Glutamatergic neuron (in vitro differentiated cells): ENCODE measurements at regions not wholly inside any gene's neighbourhood (a gene's known extent, or its start where the extent isn't known, plus 50 kb on each side); places are given as distances from the start of the nearest gene placed in this dataset.

ENCODE experiments used
- DNase-seq: peaks from one replicate; pipeline ENCODE4 v3.0.0; 2022
- H3K27ac Mint-ChIP-seq: one replicate; pipeline ENCODE4 v1.8.0; 2020; ENCODE audit warnings: mild to moderate bottlenecking, mixed read lengths, inconsistent platforms; ENCODE audit not compliant: unreplicated experiment
- H3K27me3 Mint-ChIP-seq: one replicate; pipeline ENCODE4 v1.8.0; 2020; ENCODE audit warnings: mild to moderate bottlenecking, moderate library complexity, mixed read lengths, inconsistent platforms; ENCODE audit not compliant: unreplicated experiment
- H3K36me3 Mint-ChIP-seq: one replicate; pipeline ENCODE4 v1.8.0; 2020; ENCODE audit warnings: mild to moderate bottlenecking, mixed read lengths, inconsistent platforms; ENCODE audit not compliant: unreplicated experiment
- H3K4me1 Mint-ChIP-seq: one replicate; pipeline ENCODE4 v1.8.0; 2020; ENCODE audit warnings: mild to moderate bottlenecking, low read depth, mixed read lengths, inconsistent platforms; ENCODE audit not compliant: unreplicated experiment
- H3K4me3 Mint-ChIP-seq: one replicate; pipeline ENCODE4 v1.8.0; 2020; ENCODE audit warnings: mild to moderate bottlenecking, mixed read lengths, inconsistent platforms; ENCODE audit not compliant: unreplicated experiment
- H3K9me3 Mint-ChIP-seq: one replicate; pipeline ENCODE4 v1.8.0; 2020; ENCODE audit warnings: mild to moderate bottlenecking, moderate library complexity, mixed read lengths, inconsistent platforms; ENCODE audit not compliant: unreplicated experiment
- TF ChIP-seq, protein P1 (sequence below): fragments of 200-600 bp; sonication (generic); IDR thresholded peaks from one replicate; pipeline ENCODE4 v1.5.0; 2021; ENCODE audit not compliant: partially characterized antibody, unreplicated experiment

DNA sequence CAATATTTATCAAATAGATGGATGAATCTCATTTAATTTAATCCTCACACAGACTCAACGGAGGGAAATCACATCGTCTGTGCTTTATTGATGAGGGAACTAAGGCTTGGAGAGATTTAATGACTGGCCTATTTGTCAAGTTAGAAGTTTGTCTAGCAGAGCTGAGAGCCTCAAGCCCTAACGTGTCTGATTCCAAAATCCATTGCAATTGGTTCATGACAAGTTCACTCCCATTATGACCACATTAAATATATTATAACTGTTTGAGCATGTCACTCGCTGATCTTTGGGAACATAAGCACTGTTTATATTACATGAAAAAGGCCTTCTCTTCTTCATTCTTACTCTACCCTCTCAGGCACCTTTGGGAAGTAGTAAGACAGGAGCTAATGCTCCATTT, 89.4 kb upstream of the SIRPA start:
- H3K4me3 Mint-ChIP-seq = no peak overlapping the region
- H3K4me1 Mint-ChIP-seq = peaks cover 4% of the 10 kb centered on the region
- peaks cover 14% of the 10 kb centered on the region for H3K27me3 Mint-ChIP-seq
- TF ChIP-seq, protein P1, sequence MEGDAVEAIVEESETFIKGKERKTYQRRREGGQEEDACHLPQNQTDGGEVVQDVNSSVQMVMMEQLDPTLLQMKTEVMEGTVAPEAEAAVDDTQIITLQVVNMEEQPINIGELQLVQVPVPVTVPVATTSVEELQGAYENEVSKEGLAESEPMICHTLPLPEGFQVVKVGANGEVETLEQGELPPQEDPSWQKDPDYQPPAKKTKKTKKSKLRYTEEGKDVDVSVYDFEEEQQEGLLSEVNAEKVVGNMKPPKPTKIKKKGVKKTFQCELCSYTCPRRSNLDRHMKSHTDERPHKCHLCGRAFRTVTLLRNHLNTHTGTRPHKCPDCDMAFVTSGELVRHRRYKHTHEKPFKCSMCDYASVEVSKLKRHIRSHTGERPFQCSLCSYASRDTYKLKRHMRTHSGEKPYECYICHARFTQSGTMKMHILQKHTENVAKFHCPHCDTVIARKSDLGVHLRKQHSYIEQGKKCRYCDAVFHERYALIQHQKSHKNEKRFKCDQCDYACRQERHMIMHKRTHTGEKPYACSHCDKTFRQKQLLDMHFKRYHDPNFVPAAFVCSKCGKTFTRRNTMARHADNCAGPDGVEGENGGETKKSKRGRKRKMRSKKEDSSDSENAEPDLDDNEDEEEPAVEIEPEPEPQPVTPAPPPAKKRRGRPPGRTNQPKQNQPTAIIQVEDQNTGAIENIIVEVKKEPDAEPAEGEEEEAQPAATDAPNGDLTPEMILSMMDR = no peak
- H3K9me3 Mint-ChIP-seq = peaks cover 4% of the 10 kb centered on the region
- no peak overlapping the region for H3K27ac Mint-ChIP-seq
- no peaks in the 10 kb centered on the region for H3K36me3 Mint-ChIP-seq
- DNase-seq = no peak

DNA sequence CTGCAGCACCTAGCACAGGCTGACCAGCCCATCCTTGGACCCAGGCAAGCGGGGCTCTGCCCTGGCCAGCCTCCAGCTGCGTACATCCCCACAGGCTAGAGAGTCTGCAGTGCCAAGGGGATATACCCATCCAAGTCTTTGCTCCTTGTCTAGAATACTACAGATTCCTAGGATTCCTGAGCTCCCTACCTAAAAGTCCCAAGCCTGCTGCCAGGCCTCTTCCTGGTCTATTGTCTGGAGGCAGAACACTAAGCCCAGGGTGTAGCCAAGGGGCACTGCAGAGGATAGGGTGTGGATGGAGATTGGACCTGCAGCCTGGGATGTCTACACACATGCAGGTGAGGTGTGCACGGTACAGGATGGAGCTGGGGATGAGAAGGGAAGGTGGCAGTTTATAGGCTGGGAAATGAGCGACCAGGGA, 90.0 kb upstream of the SIRPA start:
- Mint-ChIP-seq H3K4me1 (peaks cover 7% of the 10 kb centered on the region), H3K4me3 (no peak overlapping the region), H3K27ac (no peak overlapping the region), H3K27me3 (peaks cover 14% of the 10 kb centered on the region), H3K9me3 (peaks cover 4% of the 10 kb centered on the region), H3K36me3 (no peaks in the 10 kb centered on the region)
- DNase-seq = no peak
- TF ChIP-seq, protein P1 = no peak

DNA sequence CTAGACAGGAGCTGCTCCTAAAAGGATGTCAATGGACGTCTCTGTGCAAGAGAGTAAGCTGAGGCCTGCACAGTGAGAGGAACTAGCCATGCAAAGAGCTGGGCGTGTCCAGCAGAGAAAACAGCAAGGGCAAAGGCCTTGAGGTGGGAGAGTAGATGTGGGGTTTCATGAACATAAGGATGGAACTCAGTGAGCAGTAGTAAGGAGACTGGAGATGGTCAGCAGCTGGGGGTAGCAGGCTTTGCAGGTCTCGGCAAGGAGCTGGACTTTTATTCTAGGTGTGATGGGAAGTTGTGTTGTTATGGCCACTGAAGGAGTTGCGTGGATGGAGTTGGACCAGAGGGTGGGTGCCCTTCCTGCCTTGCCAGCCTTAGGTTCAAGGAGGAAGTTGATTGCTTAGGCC, 90.7 kb upstream of the SIRPA start:
- no peak overlapping the region for H3K27ac Mint-ChIP-seq
- peaks cover 14% of the 10 kb centered on the region for H3K27me3 Mint-ChIP-seq
- no peak overlapping the region for H3K4me3 Mint-ChIP-seq
- peaks cover 10% of the 10 kb centered on the region for H3K4me1 Mint-ChIP-seq
- TF ChIP-seq, protein P1 = no peak
- no peak for DNase-seq
- H3K9me3 Mint-ChIP-seq = peaks cover 4% of the 10 kb centered on the region
- no peaks in the 10 kb centered on the region for H3K36me3 Mint-ChIP-seq

DNA sequence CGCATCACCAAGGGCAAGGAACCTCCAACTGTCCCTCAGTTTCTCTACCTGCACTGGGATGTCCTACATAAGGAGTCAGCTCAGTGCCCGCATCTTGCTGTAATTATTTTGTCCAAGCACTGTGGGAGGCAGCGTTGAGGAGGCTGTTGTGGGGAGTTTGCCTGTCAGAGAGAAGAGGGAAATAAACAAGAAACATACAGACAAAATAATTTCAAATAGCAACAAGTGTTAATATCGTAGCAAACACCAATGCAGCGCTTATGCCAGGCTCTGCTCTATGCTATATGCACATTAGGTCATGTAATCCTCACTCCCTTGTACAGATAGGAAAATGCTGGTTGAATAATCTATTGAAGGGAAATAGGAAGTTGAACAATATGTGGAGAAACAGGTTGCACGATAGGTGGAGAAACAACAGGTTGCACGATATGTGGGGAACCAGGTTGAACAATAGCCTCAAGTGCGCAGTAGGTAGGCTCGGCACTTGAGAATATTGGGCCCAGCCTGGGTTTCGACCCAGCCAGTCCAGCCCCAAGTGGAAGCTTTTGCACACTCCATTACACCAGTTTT, 91.2 kb upstream of the SIRPA start:
- Mint-ChIP-seq H3K36me3 (no peaks in the 10 kb centered on the region), H3K27ac (no peak overlapping the region), H3K4me1 (peaks cover 10% of the 10 kb centered on the region), H3K9me3 (peaks cover 4% of the 10 kb centered on the region), H3K4me3 (peak overlapping the region; percentile 79), H3K27me3 (peaks cover 14% of the 10 kb centered on the region)
- TF ChIP-seq, protein P1 = no peak
- DNase-seq = no peak

DNA sequence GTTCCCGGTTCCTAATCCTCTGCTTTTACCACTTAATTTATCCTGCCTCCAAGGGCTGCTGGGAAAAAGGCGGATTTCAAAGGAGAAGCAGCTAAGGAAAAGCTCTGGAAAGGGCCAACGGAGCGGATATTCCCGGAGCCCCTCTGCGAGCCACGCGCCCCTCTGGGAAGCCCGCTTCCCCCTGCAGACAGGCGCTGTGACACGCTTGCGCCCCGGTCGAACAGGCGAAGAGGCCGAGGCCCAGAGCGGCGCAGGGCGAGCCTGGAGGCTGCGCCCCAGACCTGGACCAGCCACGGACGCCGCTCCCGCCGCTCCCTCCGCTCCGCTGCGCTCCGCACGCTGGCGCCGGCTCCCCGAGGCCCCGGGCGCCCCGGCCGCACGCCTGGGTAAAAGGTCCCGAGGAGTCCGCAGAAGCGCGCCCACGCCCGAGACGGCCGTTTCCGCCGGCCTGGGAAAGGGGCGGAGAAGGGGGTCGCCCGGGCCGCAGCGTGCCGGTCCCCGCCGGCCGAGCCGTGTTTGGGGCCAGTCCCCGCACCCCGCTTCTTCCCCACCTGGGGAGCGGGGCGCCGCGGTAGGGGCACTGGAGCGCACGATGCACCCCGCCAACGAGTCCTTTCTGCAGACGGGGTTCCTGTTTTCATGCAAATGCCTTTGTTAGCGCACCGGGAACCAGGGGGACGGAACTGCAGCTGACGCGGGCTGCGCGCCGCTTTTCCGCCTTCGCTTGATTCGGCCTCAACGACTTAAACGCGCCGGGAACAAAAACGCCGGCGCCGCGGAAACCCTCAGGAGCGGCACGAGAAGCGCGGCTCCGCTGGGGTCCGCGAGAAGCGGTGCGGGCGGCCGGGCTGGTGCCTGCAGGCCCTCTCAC, 91.9 kb upstream of the SIRPA start:
- peaks cover 4% of the 10 kb centered on the region for H3K9me3 Mint-ChIP-seq
- peak overlapping the region; percentile 93 for H3K4me3 Mint-ChIP-seq
- peak; percentile 71 for DNase-seq
- peaks cover 12% of the 10 kb centered on the region for H3K27me3 Mint-ChIP-seq
- no peak overlapping the region for H3K27ac Mint-ChIP-seq
- no peaks in the 10 kb centered on the region for H3K36me3 Mint-ChIP-seq
- H3K4me1 Mint-ChIP-seq = peaks cover 10% of the 10 kb centered on the region
- TF ChIP-seq, protein P1 = no peak
